HG02588 (cell line): ENCODE measurements at regions not wholly inside any gene's neighbourhood (a gene's known extent, or its start where the extent isn't known, plus 50 kb on each side); places are given as distances from the start of the nearest gene placed in this dataset.
A peak's percentile ranks its signal among the peaks of the same experiment; 100 is the strongest.
"Not testable (repeated sequence)": the region's sequence is repeated elsewhere in the genome, so short reads cannot be mapped to it uniquely, and the experiment has no call there.

Experiments used
- ATAC-seq: cut with Tn5 transposase; IDR thresholded peaks from one replicate; pipeline ENCODE4 v1.9.1; 2021; ENCODE audit warnings: mild to moderate bottlenecking, moderate library complexity; ENCODE audit not compliant: unreplicated experiment

DNA sequence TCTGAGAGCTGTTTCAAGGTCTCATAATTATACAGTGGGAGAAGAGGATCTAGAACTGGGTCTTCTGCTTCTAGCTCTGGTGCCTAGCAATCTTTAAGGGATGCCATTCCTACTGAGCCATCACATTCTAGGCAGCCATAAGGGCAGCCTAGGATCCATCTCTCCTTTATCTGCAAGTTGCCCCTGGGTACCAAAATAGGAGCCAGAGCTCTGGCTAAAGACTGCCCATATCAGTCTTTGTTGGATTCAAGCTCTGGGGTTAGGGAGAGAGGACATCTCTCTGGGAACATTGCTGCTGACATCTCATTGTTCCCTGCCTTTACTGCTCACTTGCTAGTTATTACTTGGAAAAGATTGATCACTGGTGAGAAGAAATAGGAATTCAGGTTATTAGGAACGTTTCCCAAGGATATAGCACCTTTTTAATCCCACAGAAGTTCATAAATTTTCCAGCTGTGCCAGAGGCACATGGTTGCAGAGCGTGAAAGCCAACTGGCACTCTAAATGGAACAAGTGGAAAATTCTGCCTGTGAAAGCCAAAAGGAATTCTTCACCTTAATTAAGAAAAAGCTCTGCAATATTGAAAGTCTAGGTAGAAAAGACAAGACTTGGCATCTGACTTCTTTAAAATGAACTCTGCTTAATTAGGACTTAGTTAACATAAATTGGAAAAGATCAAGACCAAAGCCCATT is 102.2 kb downstream of the CDC42EP3 start:
- ATAC-seq = no peak

DNA sequence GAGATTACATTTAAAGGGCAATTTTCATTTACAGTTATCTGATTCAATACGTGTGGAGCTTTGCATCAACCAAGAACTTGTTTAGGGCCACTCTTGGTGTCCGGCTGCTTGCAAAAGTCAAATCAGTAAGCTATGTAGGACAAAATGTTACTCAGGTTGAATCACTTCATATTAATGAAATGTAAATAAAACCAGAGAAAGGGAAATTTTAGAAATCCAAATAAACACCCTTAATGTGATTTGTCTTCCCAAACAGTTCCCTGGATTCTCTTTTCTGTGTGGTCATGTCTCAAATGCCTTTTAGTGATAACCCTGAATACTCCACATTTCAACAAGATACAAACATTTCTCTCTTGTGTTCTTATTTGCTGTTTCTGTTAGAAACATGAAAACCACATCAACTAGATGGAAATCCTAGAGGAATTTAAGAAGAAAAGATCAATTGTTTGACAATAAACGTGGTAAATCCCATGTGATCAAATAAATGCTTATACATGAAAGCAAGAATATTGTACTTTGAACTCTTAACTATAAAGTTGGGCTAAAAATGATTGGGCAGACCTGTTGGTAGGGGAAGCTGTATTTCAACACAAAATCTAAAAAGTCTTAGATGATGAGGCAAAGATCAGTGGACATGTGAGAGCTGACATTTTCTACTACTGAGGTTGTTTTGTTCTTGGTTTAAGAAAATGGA is 101.3 kb downstream of the CDC42EP3 start:
- no peak for ATAC-seq

DNA sequence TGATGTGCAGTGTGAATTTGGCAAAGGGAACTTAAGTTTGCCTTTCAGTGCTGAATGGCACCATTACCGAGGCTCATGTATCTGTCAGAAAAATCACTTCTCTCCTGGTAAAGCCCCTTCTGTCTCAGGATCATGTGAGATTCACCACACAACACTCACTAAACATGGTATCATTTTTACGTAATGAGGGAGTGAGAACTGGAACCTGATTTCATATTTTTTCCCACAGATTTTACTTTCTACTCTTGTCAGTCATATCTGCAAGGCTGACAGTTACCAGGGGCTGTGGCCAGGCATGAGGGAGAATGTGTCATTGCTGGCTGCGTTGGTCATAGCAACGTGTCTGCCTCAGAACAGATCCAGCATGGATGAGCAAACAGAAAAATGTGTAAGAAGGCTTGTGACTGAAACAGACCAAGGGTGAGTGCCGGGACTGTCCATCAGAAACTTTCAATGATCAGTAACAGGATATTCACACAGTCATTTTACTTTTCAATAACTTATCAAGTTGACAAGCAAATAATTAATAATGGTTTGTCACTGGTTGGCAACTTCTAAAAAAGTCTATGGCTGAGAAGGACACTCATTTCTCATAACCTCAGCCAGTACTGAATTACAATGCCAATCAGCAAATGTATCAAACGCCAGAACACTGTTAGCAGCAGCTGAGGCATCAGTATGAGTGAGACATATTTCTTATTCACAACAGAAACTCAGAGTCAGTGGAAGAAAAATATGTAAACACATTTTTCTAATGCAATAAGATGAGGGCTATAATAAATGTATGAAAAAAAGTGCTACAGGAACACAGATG is 100.5 kb downstream of the CDC42EP3 start:
- peak; percentile 86 for ATAC-seq

DNA sequence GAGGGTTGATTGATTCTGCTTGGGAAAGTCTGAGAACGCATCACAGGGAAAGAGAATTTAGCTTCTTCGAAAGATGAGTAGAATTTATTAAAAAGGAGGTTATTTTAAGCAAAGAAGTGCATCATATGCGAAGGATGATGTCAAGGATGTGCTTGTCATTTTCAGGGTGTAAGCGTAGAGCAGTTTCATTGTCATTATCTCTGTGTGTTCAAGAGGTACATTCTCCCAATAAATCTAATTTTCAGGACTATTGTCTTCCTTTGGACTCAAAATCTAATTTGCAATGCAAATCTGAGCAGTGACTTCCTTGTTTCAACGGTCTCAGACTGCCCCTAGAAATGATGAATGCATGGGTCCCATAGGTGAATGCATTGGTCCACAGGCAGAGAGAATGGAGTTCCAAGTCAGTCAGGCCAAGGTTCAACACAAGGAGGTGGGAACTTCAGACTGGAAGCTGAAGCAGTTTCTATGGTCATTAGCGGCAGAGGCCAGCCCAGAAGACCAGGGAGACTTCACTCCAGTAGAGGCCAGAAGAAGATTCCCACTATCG is 99.8 kb downstream of the CDC42EP3 start:
- no peak for ATAC-seq

DNA sequence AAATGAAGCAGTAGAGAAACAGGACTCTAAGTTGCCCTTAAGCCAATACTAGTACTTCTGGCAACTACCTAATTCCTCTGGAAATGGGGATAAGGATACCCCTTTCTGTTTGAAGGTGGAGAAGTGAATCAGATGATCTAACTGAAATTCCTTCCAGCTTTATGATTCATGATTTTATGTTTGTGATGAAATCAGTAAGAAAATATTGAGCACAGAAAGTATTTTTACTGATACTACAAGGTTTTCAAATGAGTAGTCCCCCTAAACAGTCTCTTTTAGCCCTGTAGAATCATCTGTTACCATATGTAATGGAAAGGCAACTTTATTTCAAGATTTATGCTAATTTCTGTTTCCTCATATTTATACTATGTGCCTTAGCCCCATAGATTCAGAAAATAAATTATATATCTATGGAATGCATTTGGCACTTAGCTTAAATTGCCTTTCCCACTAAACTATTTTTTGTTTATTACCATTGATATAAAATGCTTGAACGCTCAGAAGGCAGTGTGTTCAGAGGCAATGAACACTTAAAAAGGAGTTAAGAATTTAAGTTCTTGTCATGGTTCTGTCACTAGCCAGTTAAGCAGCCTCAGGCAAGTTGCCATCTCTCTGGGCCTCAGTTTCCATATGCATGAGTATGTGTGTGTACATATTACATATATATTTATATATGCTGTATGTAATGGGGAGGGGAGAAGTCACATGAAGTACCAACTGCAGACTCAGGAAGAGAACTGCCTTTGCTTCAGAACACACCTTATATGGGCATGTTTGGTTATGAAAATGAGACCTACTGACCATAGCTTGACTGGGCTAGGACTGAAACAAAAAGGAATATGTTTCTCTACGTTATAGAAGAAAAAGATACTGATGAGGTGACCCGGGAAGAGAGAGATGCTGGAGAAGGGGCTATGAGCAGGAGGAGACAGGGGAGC is 97.7 kb downstream of the CDC42EP3 start:
- peak; percentile 42 for ATAC-seq

DNA sequence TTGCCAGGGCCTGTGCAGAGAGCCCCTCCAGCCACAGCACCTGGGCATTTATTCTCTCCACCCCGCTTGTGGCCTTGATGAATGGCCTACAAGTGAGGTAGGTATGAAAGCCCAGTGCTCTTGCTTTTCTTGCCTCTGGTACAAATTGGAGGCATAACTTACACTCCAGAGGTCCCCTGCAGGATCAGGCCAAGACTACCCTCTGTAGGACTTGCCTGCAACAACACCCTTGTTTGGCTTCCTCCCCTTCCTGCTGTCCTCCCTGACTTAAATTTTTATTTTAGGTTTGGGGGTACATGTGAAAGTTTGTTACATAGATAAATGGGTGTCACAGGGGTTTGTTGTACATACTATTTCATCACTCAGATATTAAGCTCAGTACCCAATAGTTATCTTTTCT is 95.7 kb downstream of the CDC42EP3 start:
- no peak for ATAC-seq

DNA sequence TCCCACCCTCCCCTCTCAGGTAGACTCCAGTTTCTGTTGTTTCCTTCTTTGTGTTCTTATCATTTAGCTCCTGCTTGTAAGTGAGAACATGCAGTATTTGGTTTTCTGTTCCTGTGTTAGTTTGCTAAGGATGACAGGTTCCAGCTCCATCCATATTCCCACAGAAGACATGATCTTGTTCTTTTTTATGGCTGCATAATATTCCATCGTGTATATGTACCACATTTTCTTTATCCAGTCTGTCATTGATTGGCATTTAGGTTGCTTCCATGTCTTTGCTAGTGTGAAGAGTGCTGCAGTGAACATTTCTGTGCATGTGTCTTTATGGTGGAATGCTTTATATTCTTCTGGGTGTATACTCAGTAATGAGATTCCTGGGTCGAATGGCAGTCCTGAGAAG is 95.2 kb downstream of the CDC42EP3 start:
- not testable (repeated sequence) for ATAC-seq

DNA sequence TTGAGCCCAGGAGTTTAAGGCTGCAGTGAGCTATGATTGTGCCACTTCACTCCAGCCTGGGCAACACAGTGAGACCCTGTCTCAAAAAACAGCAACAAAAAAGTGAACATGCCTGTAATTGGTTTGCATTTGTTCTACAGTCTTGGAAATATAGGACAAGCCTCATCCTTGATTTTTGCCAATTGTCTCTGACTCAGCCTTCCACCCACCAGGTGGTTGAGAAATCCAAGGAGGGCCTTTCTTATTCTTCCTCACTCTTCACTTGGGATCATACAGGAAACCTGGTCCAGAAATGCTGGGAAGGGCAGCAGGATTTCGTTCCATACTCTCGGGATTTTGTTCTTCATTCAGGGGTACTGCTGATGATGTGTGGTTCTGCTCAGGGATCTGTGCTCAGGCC is 94.6 kb downstream of the CDC42EP3 start:
- no peak for ATAC-seq

DNA sequence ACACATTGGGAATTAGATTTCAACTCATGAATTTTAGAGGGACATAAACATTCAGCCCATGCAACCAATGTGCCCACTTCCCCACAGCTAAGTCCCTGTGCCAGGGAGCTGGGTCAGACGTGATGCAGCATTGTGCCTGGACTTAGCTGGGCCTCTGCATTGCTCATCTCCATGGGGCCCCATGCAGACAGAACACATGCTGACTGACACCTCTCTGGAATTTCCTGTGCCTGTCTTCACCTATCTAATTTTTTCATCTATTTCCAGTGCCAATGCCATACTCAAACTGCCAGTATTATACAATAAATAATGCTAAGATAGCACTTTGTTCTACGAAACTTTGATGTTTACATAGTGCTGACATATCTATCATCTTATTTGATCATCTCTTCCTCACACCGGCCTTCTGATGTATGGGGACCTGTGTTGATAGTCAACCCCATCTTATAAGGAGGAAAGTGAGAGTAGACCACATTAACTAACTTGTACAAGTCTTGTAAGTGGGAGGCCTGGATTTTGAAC is 92.2 kb downstream of the CDC42EP3 start:
- no peak for ATAC-seq

DNA sequence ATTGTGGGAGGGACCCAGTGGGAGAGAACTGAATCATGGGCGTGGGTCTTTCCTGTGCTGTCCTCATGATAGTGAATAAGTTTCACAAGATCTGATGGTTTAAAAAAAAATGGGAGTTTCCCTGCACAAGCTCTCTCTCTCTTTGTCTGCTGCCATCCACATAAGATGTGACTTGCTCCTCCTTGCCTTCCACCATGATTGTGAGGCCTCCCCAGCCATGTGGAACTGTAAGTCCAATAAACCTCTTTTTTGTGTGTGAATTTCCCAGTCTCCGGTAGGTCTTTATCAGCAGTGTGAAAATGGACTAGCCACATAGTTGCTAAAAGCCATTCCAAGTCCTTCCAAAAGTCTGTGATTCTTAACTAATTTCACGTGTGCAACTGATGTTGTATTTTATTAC is 91.5 kb downstream of the CDC42EP3 start:
- ATAC-seq = not testable (repeated sequence)

DNA sequence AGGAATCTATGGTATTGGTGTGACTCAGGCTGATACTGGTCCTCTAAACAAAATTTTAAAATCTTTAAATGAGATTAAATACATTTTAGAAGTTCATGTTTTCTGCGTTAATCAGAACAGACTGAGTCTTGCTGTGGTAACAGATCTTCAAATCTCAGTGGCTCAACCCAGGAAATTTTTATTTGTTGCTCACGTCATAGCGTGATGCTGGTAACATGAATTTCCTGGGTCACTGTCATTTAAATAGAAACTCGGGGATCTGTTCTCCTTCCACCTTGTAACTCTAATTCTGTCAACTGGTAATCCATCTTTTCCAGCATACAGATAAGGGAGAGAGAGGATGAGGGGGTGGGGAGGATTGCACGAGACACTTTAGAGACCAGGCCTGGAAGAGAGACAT is 90.0 kb downstream of the CDC42EP3 start:
- ATAC-seq = no peak

DNA sequence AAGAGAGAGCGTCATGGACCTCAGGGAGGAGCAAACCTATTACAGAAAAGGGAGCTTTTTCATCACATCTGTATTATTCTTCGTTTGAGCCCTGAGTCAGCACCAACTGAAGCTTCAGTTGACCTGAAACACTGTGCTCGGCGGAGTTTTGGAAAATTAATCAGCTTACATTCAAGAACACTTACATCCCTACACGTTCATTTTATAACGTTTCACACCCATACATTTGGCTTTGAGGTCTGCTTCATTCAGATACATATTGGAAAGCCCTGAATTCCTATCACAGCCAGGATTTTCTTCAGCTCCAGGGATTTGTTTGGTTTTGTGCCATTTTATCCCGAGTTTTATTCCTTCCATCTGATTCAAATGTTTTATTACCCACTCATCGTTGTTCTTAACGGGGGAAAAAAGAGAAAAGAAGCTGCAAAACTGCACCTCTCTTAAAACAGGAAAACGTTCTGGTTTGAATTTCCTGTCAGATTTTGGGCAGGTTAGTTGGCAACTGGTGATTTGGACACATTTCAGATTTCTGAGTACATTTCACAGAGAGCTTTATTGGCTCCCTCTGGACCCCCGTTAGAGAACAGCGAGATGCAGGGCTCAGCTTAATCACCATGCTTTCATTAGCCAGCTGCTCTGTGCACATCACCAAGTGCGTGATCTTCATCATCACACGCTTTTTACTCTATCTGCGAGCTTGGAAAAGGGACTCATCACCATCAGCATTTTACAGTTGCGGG is 88.8 kb downstream of the CDC42EP3 start:
- no peak for ATAC-seq

DNA sequence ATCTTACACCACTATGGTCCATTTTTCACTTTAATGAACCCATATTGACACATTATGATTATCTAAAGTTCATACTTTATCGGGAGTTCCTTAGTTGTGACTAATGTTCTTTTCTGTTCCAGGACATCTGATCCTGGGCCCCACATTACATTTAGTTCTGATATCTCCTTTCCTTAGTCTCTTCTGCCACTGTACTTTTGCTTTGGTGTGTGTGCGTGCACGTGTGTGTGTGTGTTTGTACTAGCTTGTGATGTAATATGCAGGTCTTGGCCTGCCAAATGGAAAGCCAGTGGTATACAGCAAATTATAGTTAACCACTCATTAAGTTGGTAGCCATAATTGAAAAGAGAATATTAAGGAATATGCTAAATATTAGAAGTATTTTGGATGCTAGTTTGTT is 88.0 kb downstream of the CDC42EP3 start:
- no peak for ATAC-seq

DNA sequence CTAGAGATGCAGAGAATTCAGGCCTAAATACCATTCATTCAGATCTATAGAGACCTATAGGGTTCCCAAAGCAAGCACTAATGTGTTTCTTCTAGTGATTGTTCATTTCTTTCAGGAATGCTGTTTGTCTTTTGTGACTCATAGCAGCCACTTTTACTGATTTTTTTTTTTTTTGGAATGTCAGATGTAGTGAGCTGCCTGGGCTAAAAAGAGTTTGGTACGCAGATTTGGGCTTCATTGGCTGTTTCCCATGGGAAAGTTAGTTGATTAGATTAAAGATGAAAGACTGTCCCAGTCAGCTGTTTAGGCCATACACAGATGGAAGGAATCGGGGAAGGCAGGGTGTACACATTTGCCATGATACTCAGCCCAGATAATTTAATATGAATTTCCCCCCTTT is 87.6 kb downstream of the CDC42EP3 start:
- no peak for ATAC-seq

DNA sequence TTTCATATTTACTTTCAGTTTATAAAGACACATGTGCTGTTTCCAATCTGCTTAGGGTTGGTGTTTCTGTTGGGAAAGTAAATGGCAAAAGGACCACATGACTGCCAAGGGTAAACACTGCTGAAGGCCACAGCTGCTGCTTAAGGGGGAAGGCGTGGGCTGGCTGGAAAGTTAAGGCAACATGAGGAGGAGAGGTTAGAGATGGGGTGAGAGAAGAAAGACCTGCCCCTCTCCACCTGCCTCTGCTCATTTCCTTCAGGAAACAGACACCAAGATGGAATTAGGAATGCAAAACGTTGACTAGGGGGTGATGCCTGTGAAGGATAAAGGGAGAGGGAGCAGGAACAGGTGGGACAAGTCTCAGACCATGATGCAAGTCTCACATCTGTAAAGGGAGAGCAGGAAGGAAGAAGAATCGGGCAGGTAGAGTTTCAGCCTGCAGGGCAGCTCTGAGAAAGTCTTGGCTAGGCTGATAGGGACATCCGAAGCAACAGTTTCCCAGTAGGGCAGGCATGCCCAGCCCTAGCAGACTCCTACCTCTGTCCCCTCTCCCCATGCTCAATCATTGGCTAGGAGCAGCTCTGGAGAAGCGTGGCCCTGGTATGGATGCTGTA is 86.0 kb downstream of the CDC42EP3 start:
- no peak for ATAC-seq

DNA sequence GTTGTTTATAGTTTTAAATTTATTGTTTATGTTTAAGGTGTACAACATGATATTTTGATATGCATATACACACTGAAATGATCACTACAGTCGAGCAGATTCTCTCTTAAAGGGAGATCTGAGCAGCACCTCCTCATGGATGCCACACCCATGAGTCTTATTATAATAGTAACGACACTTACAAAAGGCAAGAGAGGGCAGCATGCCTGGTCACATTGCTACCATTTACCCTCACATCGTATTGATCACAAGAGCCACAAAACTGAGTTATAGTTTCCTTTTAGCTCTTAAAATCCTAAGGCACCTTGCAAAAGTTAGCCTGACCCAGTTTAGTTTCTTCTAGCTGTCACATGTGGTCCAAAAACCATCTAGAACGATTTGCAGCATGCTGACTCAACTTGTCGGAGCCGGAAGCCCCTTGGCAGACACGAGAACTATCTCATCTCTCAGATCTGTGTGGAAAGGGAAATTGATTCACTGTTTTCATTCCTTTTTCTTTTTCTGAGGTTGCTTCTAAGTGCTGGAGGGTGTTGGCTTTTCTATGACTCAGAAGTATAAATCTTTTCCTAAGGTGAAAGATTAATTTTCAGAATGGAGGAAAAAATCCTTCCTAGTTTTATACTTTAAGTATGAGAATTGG is 85.3 kb downstream of the CDC42EP3 start:
- no peak for ATAC-seq

DNA sequence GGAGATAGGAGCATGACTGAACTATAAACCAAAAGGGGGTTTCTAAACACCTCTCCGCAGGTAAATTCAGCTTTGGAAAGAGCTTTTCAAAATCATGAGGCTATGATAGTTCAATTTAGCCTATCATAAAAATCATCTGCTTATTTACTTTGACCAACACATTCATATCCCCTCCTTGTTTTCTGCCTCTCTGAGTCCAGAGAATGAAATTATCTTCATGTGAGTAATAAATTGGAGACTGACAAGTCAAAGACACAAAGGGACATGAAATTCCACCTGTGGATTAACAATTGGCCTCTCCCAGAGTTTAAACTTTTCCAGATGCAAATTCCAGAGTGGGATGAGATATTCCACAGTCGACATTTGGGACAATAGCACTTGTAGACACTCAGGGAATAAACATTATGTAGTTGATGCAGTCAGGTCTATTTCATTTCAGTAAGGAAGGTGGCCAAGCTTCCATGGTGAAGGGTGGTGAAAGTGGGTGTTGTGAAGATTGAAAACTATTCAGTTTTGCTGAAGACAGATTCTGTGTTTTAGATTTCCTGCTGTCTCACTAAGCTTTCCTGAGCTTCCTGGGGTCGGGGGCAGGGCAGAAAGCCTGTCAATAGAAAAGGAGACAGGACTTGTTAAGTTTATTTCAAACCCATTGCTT is 84.7 kb downstream of the CDC42EP3 start:
- no peak for ATAC-seq

DNA sequence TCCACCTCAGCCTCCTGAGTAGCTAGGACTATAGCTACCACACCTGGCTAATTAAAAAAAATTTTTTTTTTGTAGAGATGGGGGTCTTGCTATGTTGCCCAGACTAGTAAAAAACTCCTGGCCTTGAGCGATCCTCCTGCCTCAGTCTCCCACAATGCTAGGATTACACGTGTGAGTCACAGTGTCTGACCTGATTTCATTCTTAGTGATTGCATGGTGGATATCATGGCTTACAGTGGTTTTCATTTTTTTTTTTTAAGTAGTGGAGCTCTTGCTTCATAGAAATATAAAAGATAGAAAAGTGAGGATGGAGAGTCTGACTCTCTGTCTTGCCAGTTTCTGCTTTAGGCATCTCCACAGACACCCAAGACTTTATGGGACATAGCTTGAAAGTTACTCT is 83.6 kb downstream of the CDC42EP3 start:
- ATAC-seq = no peak
